Keratinocyte (primary cell): ENCODE measurements at regions not wholly inside any gene's neighbourhood (a gene's known extent, or its start where the extent isn't known, plus 50 kb on each side); places are given as distances from the start of the nearest gene placed in this dataset.

Source experiments
- DNase-seq: peaks from one replicate; pipeline ENCODE4 v3.0.0-alpha.2; 2011; ENCODE audit warnings: low read depth, missing footprints, low spot score
- FAIRE-seq: peaks from 2 replicates; lab custom pipeline; 2011; peaks lifted over from hg19 to GRCh38; lab: Jason Lieb, UNC
- H2AFZ ChIP-seq: 2 replicates; pipeline ENCODE4 v1.6.0; 2012; ENCODE audit warnings: low read length, control low read depth, inconsistent platforms; ENCODE audit not compliant: control insufficient read depth
- H3K27ac ChIP-seq: 2 replicates; pipeline ENCODE4 v1.5.1; 2011; ENCODE audit warnings: low read length; ENCODE audit not compliant: control insufficient read depth, insufficient read depth
- H3K27me3 ChIP-seq: 3 replicates; pipeline ENCODE4 v1.6.0; 2011; ENCODE audit warnings: low read length; ENCODE audit not compliant: control insufficient read depth, insufficient read depth; ENCODE audit errors: extremely low read depth
- H3K36me3 ChIP-seq, 2 experiments: 2 replicates in 1 of 2; 3 replicates in 1 of 2; pipeline ENCODE4 v1.5.1; 2011; ENCODE audit warnings: low read length in 2 of 2, mild to moderate bottlenecking in 1 of 2; ENCODE audit not compliant: control insufficient read depth in 2 of 2, insufficient read depth in 2 of 2; ENCODE audit errors: extremely low read depth in 1 of 2
- H3K4me1 ChIP-seq: 3 replicates; pipeline ENCODE4 v1.5.1; 2011; ENCODE audit warnings: low read length; ENCODE audit not compliant: control insufficient read depth, insufficient read depth; ENCODE audit errors: extremely low read depth
- H3K4me2 ChIP-seq: 3 replicates; pipeline ENCODE4 v1.6.0; 2011; ENCODE audit warnings: low read depth, low read length; ENCODE audit not compliant: control insufficient read depth, insufficient read depth; ENCODE audit errors: extremely low read depth
- H3K4me3 ChIP-seq, 3 experiments: fragments of 200-600 bp in 1 of 3; sonication (generic) in 1 of 3; 2 replicates in 2 of 3; 3 replicates in 1 of 3; pipeline ENCODE4 v1.5.1; 2011 to 2016; ENCODE audit warnings: low read length in 3 of 3, mild to moderate bottlenecking in 3 of 3, control low read depth in 2 of 3, inconsistent platforms in 1 of 3, low read depth in 1 of 3, mixed read lengths in 1 of 3, mixed run types in 1 of 3, moderate library complexity in 1 of 3; ENCODE audit not compliant: control insufficient read depth in 2 of 3, insufficient read depth in 2 of 3; ENCODE audit errors: extremely low read depth in 1 of 3
- H3K79me2 ChIP-seq: 2 replicates; pipeline ENCODE4 v1.6.0; 2012; ENCODE audit warnings: low read length; ENCODE audit not compliant: control insufficient read depth, insufficient read depth
- H3K9ac ChIP-seq: 3 replicates; pipeline ENCODE4 v1.6.0; 2011; ENCODE audit warnings: low read length; ENCODE audit not compliant: control insufficient read depth, insufficient read depth; ENCODE audit errors: extremely low read depth
- H3K9me1 ChIP-seq: 3 replicates; pipeline ENCODE4 v1.6.0; 2011; ENCODE audit warnings: low read length; ENCODE audit not compliant: control insufficient read depth, insufficient read depth; ENCODE audit errors: extremely low read depth
- H3K9me3 ChIP-seq: 2 replicates; pipeline ENCODE4 v1.5.1; 2012; ENCODE audit warnings: low read depth, low read length; ENCODE audit not compliant: control insufficient read depth
- H4K20me1 ChIP-seq: 3 replicates; pipeline ENCODE4 v1.6.0; 2011; ENCODE audit warnings: low read length; ENCODE audit not compliant: control insufficient read depth, insufficient read depth; ENCODE audit errors: extremely low read depth
- CTCF ChIP-seq, 3 experiments: IDR thresholded peaks in 1 of 3; conservative IDR thresholded peaks in 1 of 3; optimal IDR thresholded peaks in 1 of 3; 2 replicates in 2 of 3; 3 replicates in 1 of 3; pipeline versions ENCODE3 to v1.5.1; 2011; ENCODE audit warnings: low read length in 3 of 3, mild to moderate bottlenecking in 3 of 3, moderate library complexity in 2 of 3, control low read depth in 1 of 3, inconsistent platforms in 1 of 3; ENCODE audit not compliant: insufficient read depth in 2 of 3; ENCODE audit errors: extremely low read depth in 1 of 3
- EZH2 ChIP-seq: IDR thresholded peaks from one replicate; pipeline ENCODE4 v1.6.1; 2012; ENCODE audit warnings: inconsistent platforms, mild to moderate bottlenecking, low read length, moderate library complexity
- dilution Hi-C: fragments of 300-500 bp; cut with MboI; formaldehyde crosslinking; loops from one replicate; pipeline ENCODE4 v1.7.0; 2020; ENCODE audit warnings: low sequenced_read_pairs; ENCODE audit not compliant: extremely low pct_ligation_motif_present

GRCh38 chr12:115440438-115440837, 756.5 kb upstream of the TBX3 start:
- Histone ChIP-seq H3K27me3 (no peaks in the 10 kb centered on the region), H3K79me2 (no peaks in the 10 kb centered on the region), H3K36me3 (no peaks in the 10 kb centered on the region), H3K4me1 (no peaks in the 10 kb centered on the region), H2AFZ (no peak overlapping the region), H3K9me3 (no peaks in the 10 kb centered on the region), H3K9ac (no peak overlapping the region), H3K4me3 (no peak overlapping the region), H3K4me2 (no peak overlapping the region), H4K20me1 (no peaks in the 10 kb centered on the region), H3K9me1 (no peaks in the 10 kb centered on the region), H3K27ac (no peak overlapping the region)
- no peak for FAIRE-seq
- dilution Hi-C loops = no loop called here
- DNase-seq = no peak
- no peak for TF ChIP-seq CTCF (optimal IDR thresholded peaks at IDR 0.05 in 1 of 3, IDR thresholded peaks at IDR 0.05 in 1 of 3, conservative IDR thresholded peaks at IDR 0.05 in 1 of 3; ENCODE audit: extremely low read depth in 1 of 3, insufficient read depth in 2 of 3, low read length in 3 of 3)
- TF ChIP-seq EZH2 = no peak

- Histone ChIP-seq H3K79me2 (no peaks in the 10 kb centered on the region), H3K4me2 (no peak overlapping the region), H3K27me3 (no peaks in the 10 kb centered on the region), H3K4me1 (no peaks in the 10 kb centered on the region), H3K4me3 (no peak overlapping the region), H4K20me1 (no peaks in the 10 kb centered on the region), H3K9me3 (no peaks in the 10 kb centered on the region), H2AFZ (no peak overlapping the region), H3K36me3 (no peaks in the 10 kb centered on the region), H3K27ac (no peak overlapping the region), H3K9ac (no peak overlapping the region), H3K9me1 (no peaks in the 10 kb centered on the region)
- dilution Hi-C loops = no loop called here
- DNase-seq = no peak
- FAIRE-seq = no peak
- TF ChIP-seq EZH2 (no peak), CTCF (optimal IDR thresholded peaks at IDR 0.05 in 1 of 3, IDR thresholded peaks at IDR 0.05 in 1 of 3, conservative IDR thresholded peaks at IDR 0.05 in 1 of 3; ENCODE audit: extremely low read depth in 1 of 3, insufficient read depth in 2 of 3, low read length in 3 of 3) (no peak)
These were observed 755.1 kb upstream of the TBX3 start for GRCh38 chr12:115439008-115439601.
